Smooth muscle cell (in vitro differentiated cells): ENCODE measurements at regions not wholly inside any gene's neighbourhood (a gene's known extent, or its start where the extent isn't known, plus 50 kb on each side); places are given as distances from the start of the nearest gene placed in this dataset.

Source experiments
- DNase-seq: peaks from one replicate; lab custom pipeline; 2025; ENCODE audit not compliant: unreplicated experiment; lab: John Stamatoyannopoulos, UW
- H2AFZ ChIP-seq: fragments of 200-600 bp; sonication (generic); 2 replicates; pipeline ENCODE4 v1.6.0; 2016; ENCODE audit warnings: antibody characterized with exemption, low read depth, mild to moderate bottlenecking
- H3F3A ChIP-seq: fragments of 200-600 bp; sonication (generic); 2 replicates; pipeline ENCODE4 v1.6.0; 2017; ENCODE audit warnings: antibody characterized with exemption, low read depth
- H3K27ac ChIP-seq: fragments of 200-600 bp; sonication (generic); 2 replicates; pipeline ENCODE4 v1.5.1; 2016; ENCODE audit warnings: low read depth, mild to moderate bottlenecking
- H3K27me3 ChIP-seq: fragments of 200-600 bp; sonication (generic); 2 replicates; pipeline ENCODE4 v1.6.1; 2016; ENCODE audit warnings: low read depth, mild to moderate bottlenecking
- H3K36me3 ChIP-seq: fragments of 200-600 bp; sonication (generic); 2 replicates; pipeline ENCODE4 v1.5.1; 2016; ENCODE audit warnings: low read depth
- H3K4me1 ChIP-seq: fragments of 200-600 bp; sonication (generic); 2 replicates; pipeline ENCODE4 v1.5.1; 2016; ENCODE audit warnings: low read depth
- H3K4me2 ChIP-seq: fragments of 200-600 bp; sonication (generic); 2 replicates; pipeline ENCODE4 v1.6.0; 2016; ENCODE audit warnings: mild to moderate bottlenecking
- H3K4me3 ChIP-seq: fragments of 200-600 bp; sonication (generic); 2 replicates; pipeline ENCODE4 v1.5.1; 2016; ENCODE audit warnings: mild to moderate bottlenecking
- H3K79me2 ChIP-seq: fragments of 200-600 bp; sonication (generic); 2 replicates; pipeline ENCODE4 v1.6.0; 2016; ENCODE audit warnings: low read depth, mild to moderate bottlenecking
- H3K9ac ChIP-seq: fragments of 200-600 bp; sonication (generic); 2 replicates; pipeline ENCODE4 v1.6.0; 2016; ENCODE audit warnings: low read depth
- H3K9me3 ChIP-seq: fragments of 200-600 bp; sonication (generic); replicated peaks from 2 replicates; pipeline ENCODE4 v1.5.1; 2016; ENCODE audit warnings: low read depth
- H4K20me1 ChIP-seq: fragments of 200-600 bp; sonication (generic); 2 replicates; pipeline ENCODE4 v1.6.0; 2016; ENCODE audit warnings: low read depth
- WGBS: methylation state at CpG from one replicate; pipeline ENCODE4 v1.1.7; 2016; ENCODE audit warnings: low lambda C conversion rate; 5-methylcytosine and 5-hydroxymethylcytosine counted together
- TF ChIP-seq, protein P1 (sequence below): fragments of 200-600 bp; sonication (generic); IDR thresholded peaks from 2 replicates; pipeline ENCODE4 v1.5.1; 2017; ENCODE audit warnings: borderline replicate concordance, mild to moderate bottlenecking, antibody characterized with exemption; ENCODE audit not compliant: insufficient read depth, poor library complexity, severe bottlenecking

DNA sequence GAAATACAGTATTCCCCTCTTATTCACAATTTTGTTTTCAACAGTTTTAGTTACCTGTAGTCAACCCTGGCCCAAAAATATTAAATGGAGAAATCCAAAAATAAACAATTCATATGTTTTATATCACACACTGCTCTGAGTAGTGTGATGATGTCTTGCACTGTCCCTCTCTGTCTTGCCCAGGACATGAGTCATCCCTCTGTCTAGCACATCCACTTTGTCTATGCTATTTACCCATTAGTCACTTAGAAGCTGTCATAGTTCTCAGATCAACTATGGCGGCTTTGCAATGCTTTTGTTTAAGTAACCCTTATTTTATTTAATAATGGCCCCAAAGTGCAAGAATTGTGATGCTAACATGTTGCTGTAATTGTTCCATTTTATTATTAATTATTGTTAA, 380.6 kb upstream of the REG3G start:
- Histone ChIP-seq H3K4me2 (no peak overlapping the region), H4K20me1 (no peaks in the 10 kb centered on the region), H3K36me3 (no peaks in the 10 kb centered on the region), H3K79me2 (no peaks in the 10 kb centered on the region), H3K4me3 (no peak overlapping the region), H2AFZ (no peak overlapping the region), H3K4me1 (no peaks in the 10 kb centered on the region), H3K27ac (no peak overlapping the region), H3K9me3 (no peaks in the 10 kb centered on the region), H3F3A (no peaks in the 10 kb centered on the region), H3K27me3 (no peaks in the 10 kb centered on the region), H3K9ac (no peak overlapping the region)
- TF ChIP-seq, protein P1, sequence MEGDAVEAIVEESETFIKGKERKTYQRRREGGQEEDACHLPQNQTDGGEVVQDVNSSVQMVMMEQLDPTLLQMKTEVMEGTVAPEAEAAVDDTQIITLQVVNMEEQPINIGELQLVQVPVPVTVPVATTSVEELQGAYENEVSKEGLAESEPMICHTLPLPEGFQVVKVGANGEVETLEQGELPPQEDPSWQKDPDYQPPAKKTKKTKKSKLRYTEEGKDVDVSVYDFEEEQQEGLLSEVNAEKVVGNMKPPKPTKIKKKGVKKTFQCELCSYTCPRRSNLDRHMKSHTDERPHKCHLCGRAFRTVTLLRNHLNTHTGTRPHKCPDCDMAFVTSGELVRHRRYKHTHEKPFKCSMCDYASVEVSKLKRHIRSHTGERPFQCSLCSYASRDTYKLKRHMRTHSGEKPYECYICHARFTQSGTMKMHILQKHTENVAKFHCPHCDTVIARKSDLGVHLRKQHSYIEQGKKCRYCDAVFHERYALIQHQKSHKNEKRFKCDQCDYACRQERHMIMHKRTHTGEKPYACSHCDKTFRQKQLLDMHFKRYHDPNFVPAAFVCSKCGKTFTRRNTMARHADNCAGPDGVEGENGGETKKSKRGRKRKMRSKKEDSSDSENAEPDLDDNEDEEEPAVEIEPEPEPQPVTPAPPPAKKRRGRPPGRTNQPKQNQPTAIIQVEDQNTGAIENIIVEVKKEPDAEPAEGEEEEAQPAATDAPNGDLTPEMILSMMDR: no peak
- WGBS: 37% methylated on average over 1 of the region's 1 CpG
- DNase-seq: no peak

DNA sequence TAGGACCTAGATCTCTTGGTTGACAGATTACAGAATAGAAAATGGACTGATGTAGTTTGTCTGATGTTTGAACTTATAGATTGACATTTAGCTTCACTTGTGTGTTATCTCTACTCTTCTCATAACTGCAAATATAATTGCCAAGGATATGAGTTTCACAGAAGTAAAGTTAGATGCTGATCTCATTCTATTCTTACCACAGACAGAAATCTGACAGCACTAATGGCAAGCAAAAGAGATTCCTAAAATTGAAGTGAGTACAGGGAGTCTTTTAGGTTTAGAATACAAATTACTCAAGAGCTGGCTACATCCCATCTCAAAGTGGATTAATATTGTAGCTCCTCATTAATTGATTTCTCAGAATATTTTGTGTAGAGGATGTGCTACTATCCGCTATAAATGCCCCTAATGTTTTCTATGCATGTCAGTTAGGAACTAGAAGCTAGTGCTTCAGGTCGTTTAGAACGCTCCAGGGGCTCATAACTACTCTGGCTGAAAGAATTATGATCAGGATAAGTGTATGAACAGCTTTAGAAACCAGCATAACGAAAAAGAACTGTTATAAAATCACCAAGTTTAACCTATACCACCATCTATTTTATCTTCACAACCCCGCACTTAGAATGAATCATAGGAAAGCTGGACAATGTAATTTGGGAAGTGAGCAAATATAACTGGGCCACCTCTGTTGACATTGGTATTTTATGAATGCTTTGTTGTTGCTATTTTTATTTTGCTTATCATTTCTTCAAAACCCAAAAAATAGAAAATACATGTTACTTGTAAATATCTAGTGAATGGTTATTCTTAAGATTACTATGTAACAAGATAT, 378.8 kb upstream of the REG3G start:
- 77% methylated on average over 5 of the region's 5 CpGs for WGBS
- no peak for DNase-seq
- H3K9ac ChIP-seq: no peak overlapping the region
- H3K9me3 ChIP-seq: no peaks in the 10 kb centered on the region
- H3K36me3 ChIP-seq: no peaks in the 10 kb centered on the region
- no peaks in the 10 kb centered on the region for H3K79me2 ChIP-seq
- H3K4me2 ChIP-seq: no peak overlapping the region
- no peaks in the 10 kb centered on the region for H3F3A ChIP-seq
- no peaks in the 10 kb centered on the region for H3K27me3 ChIP-seq
- H3K27ac ChIP-seq: no peak overlapping the region
- no peaks in the 10 kb centered on the region for H3K4me1 ChIP-seq
- H3K4me3 ChIP-seq: no peak overlapping the region
- no peaks in the 10 kb centered on the region for H4K20me1 ChIP-seq
- TF ChIP-seq, protein P1: no peak
- H2AFZ ChIP-seq: peak overlapping the region; percentile 3

DNA sequence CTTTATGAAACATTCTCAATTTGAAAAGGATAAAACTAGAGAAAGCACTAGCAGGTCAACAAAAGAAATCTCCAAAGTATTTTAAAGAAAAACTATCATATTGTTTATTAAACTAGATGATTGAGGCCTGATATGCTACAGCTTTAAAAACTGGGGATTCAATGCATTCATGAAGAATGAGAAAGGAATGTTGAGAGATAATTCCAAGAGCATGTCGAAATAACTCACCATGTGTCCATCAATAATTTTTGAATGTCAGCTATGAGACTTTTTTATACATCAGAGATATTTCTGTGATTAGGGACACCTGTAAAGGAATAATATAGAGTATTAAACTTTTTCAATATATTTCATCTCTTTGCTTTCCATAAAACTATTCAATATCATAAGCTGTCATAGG, 376.9 kb upstream of the REG3G start:
- TF ChIP-seq, protein P1: no peak
- H3K9ac ChIP-seq: no peak overlapping the region
- WGBS: 59% methylated on average over 1 of the region's 1 CpG

DNA sequence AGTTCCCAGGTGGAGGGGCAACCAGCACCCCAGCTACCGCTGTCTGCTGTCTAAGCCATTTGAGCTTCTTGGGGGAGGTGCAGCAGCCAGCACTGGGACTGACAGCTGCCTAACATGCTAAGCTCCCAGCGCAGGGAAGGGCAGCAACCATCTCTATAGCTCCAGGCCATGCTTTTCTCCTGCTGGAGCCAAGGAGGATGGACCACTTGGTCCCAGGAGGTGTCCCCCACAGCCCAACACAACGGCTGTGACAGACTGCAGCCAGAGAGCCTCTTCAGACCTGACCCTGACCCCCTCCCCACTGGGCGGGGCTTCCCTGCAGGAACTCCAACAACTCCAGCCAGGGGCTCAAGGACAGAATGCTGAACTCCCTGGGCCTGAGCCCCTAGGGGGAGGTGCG, 370.6 kb upstream of the REG3G start:
- Histone ChIP-seq H3K79me2 (no peaks in the 10 kb centered on the region), H3K9ac (no peak overlapping the region), H3K27me3 (no peaks in the 10 kb centered on the region), H3K36me3 (no peaks in the 10 kb centered on the region), H3K4me3 (no peak overlapping the region), H4K20me1 (no peaks in the 10 kb centered on the region), H2AFZ (no peak overlapping the region), H3K4me2 (no peak overlapping the region), H3K4me1 (no peaks in the 10 kb centered on the region), H3K27ac (no peak overlapping the region), H3F3A (no peaks in the 10 kb centered on the region), H3K9me3 (no peaks in the 10 kb centered on the region)
- TF ChIP-seq, protein P1: no peak
- no peak for DNase-seq
- WGBS: 92% methylated on average over 5 of the region's 5 CpGs

More for the DNA sequence above, 376.9 kb upstream of the REG3G start:
- H3F3A ChIP-seq: no peaks in the 10 kb centered on the region
- no peaks in the 10 kb centered on the region for H3K4me1 ChIP-seq
- no peak overlapping the region for H2AFZ ChIP-seq
- no peaks in the 10 kb centered on the region for H3K9me3 ChIP-seq
- no peaks in the 10 kb centered on the region for H3K36me3 ChIP-seq
- no peak overlapping the region for H3K4me3 ChIP-seq
- no peaks in the 10 kb centered on the region for H3K27me3 ChIP-seq
- H4K20me1 ChIP-seq: no peaks in the 10 kb centered on the region
- H3K79me2 ChIP-seq: no peaks in the 10 kb centered on the region
- no peak for DNase-seq
- no peak overlapping the region for H3K27ac ChIP-seq
- no peak overlapping the region for H3K4me2 ChIP-seq
